GM10266 (cell line): ENCODE measurements at regions not wholly inside any gene's neighbourhood (a gene's known extent, or its start where the extent isn't known, plus 50 kb on each side); places are given as distances from the start of the nearest gene placed in this dataset.
"Not testable (repeated sequence)": the region's sequence is repeated elsewhere in the genome, so short reads cannot be mapped to it uniquely, and the experiment has no call there.

ENCODE experiments used
- DNase-seq: peaks from one replicate; pipeline ENCODE4 v3.0.0; 2012; ENCODE audit errors: extremely low spot score
- TF ChIP-seq, protein P1 (sequence below): IDR thresholded peaks from 2 replicates; pipeline ENCODE4 v1.5.1; 2012; ENCODE audit warnings: mild to moderate bottlenecking, low read depth; ENCODE audit not compliant: control insufficient read depth, insufficient read depth; ENCODE audit errors: missing control alignments

DNA sequence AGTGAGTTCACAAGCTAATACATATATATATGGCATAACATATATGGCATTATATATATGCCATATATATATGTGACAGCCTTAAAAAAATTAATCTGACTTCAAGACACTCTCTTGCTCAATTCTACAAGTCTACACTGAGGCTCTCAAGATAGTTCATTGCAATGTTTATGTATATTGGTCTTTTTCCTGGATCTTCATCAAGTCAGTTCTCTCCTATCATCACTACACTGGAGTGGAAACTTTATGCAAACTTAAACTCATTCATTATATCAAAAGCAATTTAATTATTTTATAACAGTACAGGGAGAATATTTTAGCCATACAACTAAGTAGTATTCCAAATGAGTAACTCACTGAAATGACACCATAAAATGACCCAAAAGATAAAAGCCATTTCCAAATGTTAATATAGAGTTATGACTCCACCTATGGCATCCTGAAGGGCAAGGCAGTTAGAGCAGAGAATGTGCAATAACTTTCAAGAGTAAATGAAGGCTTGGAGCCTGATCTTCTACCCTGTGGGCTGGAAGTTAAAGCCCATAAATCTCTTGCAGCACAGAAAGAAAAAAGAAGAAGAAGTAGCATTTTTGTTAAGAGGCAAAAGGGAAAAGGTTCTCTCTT lies 176.3 kb upstream of the SLIT2 start:
- TF ChIP-seq, protein P1, sequence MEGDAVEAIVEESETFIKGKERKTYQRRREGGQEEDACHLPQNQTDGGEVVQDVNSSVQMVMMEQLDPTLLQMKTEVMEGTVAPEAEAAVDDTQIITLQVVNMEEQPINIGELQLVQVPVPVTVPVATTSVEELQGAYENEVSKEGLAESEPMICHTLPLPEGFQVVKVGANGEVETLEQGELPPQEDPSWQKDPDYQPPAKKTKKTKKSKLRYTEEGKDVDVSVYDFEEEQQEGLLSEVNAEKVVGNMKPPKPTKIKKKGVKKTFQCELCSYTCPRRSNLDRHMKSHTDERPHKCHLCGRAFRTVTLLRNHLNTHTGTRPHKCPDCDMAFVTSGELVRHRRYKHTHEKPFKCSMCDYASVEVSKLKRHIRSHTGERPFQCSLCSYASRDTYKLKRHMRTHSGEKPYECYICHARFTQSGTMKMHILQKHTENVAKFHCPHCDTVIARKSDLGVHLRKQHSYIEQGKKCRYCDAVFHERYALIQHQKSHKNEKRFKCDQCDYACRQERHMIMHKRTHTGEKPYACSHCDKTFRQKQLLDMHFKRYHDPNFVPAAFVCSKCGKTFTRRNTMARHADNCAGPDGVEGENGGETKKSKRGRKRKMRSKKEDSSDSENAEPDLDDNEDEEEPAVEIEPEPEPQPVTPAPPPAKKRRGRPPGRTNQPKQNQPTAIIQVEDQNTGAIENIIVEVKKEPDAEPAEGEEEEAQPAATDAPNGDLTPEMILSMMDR: no peak
- no peak for DNase-seq

DNA sequence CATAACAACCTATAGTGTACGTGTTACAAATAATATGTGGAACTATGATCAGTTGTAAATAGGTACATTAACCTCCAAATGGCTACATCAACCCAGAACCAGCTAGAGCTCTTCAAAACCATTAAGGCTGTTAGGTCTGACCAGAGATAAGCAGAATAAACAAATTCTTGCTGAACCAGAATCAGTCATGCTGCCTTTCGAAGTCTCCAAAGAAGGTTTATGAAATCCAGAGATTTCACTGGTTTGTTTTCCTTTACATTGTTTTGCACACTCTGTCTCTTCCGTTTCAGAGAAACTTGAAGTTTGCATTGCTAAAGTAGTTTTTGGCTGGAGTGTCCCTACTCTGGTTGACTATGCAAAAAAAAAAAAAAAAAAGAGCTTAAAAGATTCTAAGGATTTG lies 177.3 kb upstream of the SLIT2 start:
- TF ChIP-seq, protein P1: no peak
- DNase-seq: no peak

DNA sequence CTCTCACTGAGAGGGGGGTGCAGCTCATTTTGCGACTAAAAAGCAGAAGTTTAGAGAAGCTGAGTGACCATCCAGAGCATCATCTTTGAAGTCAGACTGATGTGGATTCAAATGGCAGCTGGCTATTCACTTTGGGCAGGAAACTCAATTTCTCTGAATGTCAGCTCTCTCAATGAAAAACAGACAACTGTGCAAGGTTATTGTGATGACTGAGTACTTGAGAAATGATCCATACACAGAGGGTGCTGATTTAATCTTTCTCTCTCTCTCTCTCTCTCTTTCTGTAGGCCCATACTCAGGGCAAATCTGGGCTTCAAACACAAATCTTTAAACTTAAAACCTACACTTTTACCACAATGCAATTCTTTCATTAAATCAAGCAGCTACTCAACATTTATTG lies 185.8 kb upstream of the SLIT2 start:
- DNase-seq: no peak
- TF ChIP-seq, protein P1: no peak

DNA sequence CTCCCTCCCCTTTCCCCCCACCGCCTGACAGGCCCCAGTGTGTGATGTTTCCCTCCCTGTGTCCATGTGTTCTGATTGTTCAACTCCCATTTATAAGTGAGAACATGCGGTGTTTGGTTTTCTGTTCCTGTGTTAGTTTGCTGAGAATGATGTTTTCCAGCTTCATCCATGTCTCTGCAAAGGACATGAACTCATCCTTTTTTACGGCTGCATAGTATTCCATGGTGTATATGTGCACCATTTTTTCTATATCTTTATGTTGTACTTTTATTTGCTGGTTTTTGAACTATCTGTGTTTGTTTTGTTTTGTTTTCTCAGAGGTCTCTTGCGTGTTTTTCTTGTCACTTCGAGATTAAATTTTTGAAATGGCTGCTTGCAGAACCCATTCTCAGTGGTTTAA lies 188.8 kb upstream of the SLIT2 start:
- DNase-seq: not testable (repeated sequence)

DNA sequence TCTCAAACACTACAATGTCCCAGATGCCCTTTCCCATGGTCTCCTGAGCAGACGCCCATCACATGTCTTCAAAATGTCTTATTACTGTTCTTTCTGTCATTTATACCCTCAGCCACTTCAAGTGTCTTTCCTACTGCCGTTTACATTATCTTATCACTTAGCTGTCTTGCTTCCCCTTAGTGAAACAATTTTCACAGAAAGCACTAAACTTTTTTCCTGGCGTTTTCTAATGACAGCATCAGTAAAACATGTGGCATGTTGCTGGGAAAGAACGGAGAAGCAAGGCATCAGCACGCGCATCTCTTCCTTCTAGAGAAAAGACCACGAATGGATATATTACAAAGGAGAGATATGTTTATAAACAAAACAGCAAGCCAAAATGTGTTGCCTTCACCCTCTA lies 189.7 kb upstream of the SLIT2 start:
- TF ChIP-seq, protein P1: no peak
- DNase-seq: no peak

DNA sequence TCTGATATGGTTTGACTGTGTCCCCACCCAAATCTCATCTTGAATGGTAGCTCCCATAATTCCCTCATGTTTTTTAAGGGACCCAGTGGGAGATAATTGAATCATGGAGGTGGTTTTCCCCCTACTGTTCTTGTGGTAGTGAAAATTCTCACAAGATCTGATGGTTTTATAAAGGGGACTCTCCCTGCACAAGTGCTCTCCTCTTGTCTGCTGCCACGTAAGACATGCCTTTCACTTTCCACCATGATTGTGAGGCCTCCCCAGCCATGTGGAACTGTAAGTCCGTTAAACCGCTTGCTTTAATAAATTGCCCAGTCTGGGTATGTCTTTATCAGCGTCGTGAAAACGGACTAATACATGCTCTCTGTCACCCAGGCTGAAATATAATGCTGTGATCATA lies 200.9 kb upstream of the SLIT2 start:
- TF ChIP-seq, protein P1: no peak
- DNase-seq: no peak

DNA sequence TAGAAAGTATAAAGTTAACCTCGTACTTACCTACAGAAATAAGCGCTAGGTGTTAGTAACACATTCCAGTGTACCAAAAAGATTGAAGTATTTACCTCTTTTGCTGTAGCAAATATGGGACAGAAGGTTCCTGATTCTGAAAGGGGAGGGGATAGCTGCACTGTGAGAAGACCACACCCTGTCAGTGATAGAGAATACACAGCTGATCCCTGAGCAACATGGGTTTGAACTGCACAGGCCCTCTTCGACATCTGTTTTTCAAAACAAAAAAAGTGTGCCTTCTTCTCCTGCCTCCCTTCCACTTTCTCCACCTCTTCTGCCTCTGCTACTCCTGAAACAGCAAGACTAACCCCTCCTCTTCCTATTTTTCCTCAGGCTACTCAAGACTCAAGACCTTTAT lies 201.8 kb upstream of the SLIT2 start:
- TF ChIP-seq, protein P1: no peak
- DNase-seq: no peak
